ENCODE measurements at regions not wholly inside any gene's neighbourhood (a gene's known extent, or its start where the extent isn't known, plus 50 kb on each side); places are given as distances from the start of the nearest gene placed in this dataset.
"Not testable (repeated sequence)": the region's sequence is repeated elsewhere in the genome, so short reads cannot be mapped to it uniquely, and the experiment has no call there.

DNA sequence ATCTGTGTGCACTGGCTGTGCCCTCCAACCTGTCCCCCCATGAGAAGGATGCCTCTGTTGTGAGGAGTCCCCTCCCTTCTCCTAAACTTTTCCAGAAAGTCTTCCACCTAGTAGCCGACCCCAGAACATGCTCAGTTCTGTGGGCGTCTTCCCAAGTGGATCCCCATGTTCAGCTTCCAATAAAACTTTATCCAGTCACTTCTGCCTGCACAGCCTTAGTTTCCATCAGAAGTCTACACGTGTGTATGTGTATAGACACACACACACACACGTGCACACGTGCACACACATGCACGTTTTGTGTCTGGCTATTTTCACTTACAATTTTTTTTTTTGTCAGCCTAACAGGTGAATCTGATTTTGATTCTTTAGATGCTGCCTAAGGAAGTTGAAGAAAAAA is 115.1 kb downstream of the RTP5 start:
- peak; percentile 11 for DNase-seq

DNA sequence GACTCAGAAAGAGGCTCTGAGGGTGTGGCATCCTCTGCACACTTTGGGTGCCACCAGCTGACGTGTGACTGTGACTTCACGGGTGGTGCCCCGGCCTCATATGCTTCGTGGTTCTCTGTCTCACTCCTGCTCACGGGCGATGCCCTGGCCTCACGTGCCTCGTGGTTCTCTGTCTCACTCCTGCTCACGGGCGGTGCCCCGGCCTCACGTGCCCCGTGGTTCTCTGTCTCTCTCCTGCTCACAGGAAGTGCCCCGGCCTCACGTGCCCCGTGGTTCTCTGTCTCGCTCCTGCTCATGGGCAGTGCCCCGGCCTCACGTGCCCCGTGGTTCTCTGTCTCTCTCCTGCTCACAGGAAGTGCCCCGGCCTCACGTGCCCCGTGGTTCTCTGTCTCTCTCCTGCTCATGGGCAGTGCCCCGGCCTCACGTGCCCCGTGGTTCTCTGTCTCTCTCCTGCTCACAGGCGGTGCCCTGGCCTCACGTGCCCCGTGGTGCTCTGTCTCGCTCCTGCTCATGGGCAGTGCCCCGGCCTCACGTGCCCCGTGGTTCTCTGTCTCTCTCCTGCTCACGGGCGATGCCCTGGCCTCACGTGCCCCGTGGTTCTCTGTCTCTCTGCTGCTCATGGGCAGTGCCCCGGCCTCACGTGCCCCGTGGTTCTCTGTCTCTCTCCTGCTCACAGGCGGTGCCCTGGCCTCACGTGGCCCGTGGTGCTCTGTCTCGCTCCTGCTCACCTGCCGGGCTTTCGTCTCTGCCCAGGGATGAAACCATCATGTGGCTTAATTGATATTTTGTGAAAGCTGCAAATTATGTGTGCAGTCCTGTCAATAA is 115.8 kb downstream of the RTP5 start:
- peak; percentile 32 for DNase-seq

DNA sequence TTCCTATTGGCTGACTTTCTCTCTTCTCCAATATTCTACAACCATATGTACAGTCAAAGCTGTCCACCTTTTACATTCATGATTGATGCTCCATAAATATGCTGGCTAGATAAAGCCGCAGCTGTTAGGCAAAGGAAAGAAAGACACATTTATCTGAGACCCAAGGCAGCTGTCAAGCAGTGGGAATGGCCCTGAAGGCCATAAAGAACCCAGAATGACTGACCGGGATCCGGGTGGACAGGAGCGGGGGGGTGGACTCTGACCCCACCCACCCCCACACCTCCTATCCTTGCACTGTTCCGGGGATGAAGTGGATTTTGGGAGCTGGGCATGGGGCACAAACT is 116.4 kb downstream of the RTP5 start:
- no peak for DNase-seq

DNA sequence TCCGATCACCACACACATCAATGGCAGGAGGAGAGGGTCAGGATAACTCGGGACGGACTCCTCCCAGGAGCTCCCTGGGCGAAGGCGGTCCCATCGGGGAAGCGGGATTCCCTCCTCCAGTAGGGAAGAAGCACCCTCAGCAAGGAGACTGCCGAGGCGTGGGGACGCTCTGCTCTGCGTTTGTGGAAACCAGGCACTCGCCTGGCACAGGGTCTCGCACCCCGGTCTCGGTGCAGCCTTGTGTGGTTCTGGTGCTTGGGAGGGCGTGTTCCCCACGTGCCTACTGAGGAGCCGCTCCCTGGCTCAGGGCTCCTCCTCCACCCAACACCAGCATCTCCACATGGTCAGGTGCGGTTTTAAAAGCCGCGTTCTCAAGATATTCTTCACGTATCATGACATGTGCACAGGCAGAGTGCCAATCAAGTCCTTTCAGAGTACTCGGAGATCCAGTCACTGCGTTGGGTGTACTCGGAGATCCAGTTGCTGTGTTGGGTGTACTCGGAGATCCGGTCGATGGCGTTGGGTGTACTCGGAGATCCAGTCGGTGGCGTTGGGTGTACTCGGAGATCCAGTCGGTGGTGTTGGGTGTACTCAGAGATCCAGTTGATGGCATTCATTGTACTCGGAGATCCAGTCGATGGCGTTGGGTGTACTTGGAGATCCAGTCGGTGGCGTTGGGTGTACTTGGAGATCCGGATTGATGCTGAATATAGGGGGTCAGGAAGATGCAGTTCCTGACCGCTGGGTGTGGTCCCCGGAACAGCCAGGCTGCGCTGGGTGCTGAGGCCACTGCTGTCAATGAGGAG is 117.5 kb downstream of the RTP5 start:
- no peak for DNase-seq

DNA sequence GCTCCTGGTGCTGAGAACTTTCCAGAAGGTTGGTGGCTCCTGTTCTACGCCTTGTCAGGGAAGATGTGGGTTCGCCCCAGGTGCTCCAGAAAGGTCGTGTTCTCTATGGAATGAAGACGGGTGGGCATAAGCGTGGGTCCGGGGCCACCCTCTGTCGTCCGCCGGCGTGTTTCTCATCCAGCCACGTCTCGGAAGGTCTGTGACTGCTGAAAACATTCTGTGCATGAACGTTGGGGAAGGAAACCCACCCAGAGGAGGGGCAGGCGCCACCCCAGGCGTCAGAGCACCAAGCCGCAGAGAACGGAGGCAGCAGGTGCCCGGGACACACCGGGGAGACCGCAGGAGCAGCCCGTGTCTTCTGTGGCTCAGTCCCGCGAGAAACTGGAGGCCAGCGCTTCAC is 118.2 kb downstream of the RTP5 start:
- no peak for DNase-seq

DNA sequence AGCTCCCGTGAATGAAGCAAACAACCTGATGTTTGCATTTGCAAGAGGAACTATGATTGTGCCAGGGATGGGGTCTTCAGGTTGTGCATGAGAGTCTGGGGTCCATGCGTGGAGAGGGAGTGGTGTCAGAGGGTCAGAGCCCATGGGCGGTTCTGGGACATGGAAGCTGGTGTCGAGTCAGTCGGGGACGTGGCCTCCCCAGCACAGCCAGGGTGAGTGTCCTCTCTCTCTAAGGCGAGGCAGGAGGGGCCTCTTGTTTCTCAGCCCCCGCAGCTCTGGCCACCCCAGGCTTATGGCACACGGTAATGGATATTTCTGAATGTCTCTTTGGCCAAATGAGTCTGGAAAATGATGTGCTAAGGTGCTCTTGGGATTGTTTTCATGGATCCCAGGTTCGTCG is 118.6 kb downstream of the RTP5 start:
- DNase-seq = no peak

DNA sequence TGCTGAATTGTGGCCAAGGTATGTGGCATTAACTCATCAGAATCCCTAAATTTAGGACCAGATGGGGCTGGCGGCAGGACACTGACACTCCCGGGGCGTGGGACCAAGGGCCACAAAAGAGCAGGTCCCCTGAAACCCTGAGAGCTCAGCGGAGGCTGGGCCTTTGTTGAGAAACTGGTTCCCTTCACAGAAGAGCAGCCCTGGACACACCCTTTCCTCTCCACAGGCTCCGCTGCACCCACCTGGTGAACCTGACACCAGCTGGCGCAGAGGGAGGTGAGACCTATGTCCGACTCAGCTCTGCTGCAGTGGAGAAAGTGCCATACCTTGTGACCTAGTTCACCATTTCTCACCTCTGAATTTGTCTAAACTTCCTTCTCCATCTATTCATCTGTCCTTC is 119.5 kb downstream of the RTP5 start:
- DNase-seq = no peak

DNA sequence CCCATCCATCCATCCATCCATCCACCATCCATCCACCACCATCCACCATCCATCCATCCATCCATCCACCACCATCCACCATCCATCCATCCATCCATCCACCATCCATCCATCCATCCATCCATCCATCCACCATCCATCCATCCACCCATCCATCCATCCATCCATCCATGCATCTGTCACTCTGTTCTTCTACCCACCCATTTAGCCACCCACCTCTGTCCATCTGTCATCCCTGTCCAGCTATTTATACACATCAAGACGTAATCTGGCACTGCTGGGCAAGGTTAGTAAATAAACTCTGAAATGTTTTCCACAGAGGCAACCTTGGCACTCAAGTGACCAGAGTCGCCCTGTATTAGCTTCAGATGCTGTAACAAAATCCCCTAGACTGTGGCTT is 120.9 kb downstream of the RTP5 start:
- DNase-seq = no peak

DNA sequence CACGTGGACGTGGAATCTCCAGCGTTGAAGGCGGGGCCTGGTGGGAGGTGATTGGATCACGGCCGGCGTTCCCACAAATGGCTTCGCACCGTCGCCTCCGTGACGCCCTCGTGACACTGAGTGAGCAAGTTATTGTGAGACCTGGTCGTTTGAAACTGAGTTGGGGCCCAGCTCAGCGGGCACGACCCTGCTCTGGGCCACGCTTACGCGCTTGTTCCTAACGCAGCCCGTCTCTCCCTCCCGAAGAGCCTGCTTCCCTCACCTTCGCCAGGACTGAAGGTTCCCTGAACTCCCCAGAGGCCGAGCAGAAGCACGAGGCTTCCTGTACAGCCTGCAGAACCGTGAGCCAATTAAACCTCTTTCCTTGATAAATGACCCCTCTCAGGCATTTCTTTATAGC is 121.8 kb downstream of the RTP5 start:
- DNase-seq = no peak

DNA sequence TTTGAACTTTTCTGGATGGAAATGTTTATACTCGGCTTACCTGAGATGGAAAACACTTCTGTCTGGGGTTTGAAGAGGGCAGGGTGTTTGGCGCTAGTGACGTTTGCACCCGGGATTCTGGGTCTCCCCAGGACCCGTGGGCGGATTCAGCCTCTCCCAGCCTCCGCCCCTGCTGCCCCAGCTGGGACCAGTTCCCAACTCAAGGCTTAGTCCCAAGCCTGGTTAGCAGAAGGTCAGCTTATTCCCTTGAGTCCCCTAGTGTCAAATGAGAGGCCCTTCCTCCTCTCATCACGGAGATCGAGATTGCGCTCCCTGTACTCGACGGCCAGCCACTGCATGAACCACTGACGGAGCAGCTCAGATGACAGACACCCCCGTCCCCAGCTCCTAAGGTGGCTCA is 123.2 kb downstream of the RTP5 start:
- no peak for DNase-seq

DNA sequence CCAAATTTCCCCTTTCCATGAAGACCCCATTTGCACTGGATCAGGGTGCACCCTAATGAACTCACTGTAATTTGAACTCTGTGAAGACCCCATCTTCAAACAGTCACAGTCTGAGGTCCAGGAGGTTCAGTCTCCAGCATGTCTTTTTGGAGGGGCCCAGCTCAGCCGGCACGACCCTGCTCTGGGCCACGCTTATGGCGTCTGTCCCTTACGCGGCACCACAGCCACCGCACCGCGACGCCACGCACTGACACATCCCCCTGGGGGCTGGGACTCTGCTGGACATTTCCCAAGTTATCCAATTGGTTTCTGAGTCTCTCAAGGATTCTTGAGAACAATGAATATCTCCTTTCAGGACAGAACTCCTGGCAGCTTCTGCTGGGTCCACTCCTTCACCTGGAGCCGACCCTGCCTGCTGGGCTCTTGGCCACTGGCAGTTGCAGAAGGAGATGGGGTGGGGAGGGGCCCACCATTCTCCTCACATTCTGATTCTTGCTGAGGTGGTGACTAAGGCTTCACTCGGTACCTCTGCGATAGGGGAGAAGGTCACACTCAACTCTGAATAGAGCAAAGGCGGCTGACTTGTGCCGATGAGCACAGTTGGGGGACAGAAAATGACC is 124.0 kb downstream of the RTP5 start:
- no peak for DNase-seq

DNA sequence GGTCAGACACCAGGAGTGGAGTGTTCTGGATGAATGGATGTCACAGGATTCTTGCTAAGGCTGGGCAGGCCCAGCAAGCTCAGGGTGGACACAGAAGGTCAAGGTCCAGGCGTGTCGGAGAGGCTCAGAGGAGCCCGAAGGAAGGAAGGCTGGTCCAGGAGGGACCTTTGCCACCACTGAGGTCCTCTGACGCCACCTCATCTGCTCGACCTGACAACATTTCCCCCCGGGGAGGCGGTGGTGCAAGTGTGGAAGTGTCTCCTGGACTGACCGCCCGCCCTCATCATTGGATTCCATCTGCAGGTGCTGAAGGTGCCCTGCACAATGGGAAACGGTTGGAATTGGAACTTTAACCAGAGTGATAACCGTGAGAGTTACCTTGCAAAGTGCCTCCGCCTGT is 124.6 kb downstream of the RTP5 start:
- DNase-seq = no peak

DNA sequence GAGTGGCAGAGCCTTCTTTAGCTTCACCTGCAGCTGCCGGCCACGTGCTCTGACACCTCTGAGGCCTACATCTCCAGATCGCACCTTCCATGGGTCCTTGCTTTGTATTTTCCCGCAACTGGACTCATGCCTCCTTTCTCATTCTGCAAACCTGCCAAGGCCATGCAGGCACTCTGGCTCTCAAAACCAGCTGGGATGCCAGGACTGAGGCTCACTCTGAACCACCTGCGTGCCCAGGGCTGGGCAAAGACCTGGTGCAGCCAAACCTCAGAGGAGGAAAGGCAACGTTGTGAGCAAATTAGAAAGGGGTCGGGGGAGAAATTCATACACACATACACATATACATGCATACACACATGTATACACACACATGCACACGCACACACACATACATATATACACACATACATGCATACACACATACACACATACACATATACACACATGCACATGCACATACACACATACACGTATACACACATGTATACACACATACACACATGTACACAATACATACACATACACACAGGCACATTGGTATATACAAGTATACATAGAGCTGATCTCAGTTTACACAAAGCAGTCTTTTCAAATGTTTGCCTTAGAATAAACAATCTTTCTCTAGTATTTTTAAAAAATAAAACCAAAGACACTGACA is 125.2 kb downstream of the RTP5 start:
- DNase-seq = no peak

DNA sequence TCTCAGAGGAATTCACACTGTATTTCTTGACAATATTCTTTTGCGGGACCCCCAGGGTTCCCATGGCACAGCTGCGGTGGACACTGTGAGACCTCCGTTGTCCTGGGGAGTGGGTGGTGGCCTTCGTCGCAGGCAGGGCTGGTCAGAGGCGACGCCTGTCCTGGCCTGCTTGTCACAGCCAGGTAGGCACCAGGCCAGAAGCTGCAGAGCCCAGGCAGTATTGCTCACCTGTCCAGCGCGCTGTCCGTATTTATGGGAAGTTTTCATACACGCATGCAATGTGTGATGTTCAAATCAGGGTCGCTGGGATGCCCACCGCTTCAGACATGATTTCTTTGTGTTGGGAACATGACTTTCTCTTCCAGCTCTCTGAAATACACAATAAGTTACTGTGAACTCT is 126.6 kb downstream of the RTP5 start:
- no peak for DNase-seq

DNA sequence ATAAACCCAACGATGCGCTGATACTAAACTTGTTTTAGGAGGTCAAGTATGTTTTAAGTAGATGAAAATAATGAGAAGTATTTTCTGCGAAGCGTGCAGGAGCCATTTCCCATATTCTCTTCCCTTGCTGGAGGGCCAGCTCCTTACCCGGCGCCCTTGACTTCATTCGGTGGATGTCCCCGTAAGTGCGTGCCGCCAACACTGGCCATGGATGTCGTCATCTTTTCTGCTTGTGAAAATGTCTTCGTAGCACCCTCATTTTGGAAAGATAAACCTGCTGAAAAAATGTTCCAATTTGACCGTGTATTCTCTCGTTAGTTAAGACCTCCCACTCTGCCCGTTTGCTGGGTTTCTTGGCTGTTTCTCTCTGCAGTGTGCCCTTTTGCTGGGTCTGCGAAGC is 127.5 kb downstream of the RTP5 start:
- no peak for DNase-seq

DNA sequence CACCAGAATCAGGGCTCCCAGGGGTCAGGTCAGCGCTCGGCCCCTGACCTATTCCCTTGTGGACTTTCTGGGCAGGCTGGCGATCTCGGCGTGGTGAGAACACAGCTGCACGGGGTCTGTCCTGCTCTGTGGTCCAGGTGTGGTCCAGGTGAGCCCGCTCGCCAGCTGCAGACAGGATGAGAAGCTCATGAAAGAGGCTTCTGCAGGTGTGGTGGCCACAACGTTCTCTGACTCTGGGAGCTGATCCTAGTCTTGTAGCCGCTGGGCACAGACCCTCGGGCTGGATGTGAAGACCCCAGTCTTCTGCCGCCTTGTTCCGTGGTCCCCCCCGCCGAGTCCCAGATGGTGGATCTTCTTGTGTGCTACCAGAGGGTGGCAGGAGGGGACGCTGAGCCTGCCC is 129.7 kb downstream of the RTP5 start:
- no peak for DNase-seq

DNA sequence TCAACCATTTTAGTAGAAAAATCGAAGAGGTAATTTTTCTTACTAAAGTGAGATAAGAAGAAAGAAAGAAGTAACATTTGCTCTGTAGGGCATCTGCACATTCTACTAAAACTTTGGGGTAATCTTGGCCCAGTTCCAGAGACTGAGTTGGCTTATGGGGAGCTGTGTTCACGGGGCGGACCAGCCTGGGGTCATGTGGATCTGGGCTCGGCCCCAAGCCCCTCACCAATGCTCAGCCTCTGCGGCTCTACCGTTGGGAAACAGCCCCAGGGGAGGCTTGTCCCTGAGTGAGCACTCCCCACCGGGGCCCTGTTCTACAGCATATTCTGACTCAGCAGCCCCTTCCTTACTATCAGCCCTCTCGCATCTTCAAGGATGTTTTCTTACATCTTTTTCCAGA is 132.3 kb downstream of the RTP5 start:
- DNase-seq = no peak

DNA sequence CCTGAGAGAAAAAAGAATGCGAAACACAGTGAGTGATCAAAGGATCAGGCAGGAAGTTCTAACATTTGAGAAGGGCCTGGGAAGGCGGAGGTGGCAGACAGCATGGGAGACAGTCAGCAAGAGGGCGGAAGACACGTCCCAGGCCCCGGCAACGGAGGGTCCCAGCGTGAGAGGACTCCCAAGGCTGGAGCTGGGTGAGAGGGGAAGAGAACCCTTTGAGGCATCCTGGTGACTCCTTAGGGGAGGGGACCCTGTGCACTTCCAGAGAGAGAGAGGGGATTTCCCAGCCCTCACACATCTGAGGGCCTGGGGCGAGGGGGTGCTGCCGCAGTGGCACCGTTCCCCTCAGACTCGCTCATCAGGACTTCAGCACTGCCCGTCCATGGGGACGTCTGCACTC is 133.4 kb downstream of the RTP5 start:
- no peak for DNase-seq

DNA sequence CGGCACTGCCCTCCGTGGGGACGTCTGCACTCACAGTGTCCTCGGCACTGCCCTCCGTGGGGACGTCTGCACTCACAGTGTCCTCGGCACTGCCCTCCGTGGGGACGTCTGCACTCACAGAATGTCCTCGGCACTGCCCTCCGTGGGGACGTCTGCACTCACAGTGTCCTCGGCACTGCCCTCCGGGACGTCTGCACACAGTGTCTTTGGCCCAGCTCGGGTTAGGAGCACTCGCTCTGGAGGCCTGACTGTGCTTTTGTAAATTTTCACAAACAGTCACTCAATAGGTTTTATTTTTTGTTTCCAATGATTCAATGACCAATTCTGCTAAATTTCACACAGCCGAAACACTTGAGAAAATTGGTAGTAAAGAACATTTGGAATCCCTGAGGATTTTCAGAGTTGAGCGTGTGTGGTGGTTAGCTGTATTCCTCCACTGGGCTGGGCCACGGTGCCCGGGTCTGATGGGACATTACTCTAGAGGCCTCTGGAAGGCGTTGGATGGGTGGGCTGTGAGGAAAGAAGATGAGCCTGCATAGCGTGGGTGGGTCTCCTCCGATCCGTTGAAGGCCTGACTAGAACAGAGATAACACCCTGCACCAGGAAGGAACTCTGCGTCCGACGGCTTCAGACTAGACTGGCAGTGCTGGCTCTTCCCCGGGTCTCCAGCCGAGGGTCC is 134.8 kb downstream of the RTP5 start:
- DNase-seq = no peak

DNA sequence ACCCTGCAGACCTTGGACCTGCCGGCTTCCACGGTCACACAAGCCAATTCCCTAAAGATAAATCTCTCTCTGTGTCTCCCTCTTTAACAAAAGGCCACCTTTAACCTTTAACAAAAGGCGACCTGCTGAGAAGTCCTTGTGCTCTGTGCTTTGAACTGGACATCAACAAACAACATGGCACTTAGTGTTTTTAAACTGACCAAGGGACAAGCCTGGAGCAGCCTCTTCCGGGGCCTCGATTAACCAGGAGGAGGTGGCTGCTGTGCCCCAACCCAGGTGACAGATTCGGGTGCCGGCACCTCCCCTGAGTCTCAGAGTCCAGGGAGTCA is 135.3 kb downstream of the RTP5 start:
- no peak for DNase-seq

DNA sequence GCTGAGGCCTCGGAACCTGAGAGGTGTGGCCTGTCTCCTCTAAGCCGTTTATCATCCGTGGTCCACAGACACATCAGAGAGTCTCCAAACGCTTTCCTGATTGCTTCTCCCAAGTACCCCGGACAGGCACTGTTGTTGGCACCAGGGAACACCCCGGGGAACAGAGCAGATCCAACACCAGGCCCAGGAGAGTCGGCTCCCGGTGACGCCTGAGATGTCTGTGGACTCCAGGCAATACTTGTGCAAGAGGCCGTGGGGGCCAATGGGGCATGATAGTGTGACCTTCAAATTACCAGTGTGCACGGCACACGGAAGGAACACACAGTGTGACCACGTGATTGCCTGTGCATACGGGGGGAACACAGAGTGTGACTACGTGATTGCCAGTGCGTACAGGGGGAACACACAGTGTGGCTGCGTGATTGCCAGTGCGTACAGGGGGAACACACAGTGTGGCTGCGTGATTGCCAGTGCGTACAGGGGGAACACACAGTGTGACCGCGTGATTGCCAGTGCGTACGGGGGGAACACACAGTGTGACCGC is 136.6 kb downstream of the RTP5 start:
- DNase-seq = not testable (repeated sequence)

DNA sequence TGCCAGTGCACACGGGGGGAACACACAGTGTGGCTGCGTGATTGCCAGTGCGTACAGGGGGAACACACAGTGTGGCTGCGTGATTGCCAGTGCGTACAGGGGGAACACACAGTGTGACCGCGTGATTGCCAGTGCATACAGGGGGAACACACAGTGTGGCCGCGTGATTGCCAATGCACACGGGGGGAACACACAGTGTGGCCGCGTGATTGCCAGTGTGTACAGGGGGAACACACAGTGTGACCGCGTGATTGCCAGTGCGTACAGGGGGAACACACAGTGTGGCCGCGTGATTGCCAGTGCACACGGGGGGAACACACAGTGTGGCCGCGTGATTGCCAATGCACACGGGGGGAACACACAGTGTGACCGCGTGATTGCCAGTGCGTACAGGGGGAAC is 139.4 kb downstream of the RTP5 start:
- DNase-seq = not testable (repeated sequence)

DNA sequence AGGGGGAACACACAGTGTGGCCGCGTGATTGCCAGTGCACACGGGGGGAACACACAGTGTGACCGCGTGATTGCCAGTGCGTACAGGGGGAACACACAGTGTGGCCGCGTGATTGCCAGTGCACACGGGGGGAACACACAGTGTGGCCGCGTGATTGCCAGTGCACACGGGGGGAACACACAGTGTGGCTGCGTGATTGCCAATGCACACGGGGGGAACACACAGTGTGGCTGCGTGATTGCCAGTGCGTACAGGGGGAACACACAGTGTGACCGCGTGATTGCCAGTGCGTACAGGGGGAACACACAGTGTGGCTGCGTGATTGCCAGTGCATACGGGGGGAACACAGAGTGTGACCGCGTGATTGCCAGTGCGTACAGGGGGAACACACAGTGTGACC is 140.3 kb downstream of the RTP5 start:
- DNase-seq = not testable (repeated sequence)
